ENCODE measurements at regions not wholly inside any gene's neighbourhood (a gene's known extent, or its start where the extent isn't known, plus 50 kb on each side); places are given as distances from the start of the nearest gene placed in this dataset.

- ATAC-seq (replicated peaks in 1 of 2) = no peak
- Mint-ChIP-seq H3K36me3 (ENCODE audit: insufficient read depth in 2 of 2) (no peaks in the 10 kb centered on the region), H3K4me3 (no peak overlapping the region), H3K9me3 (peaks cover 0 to 2% of the 10 kb centered on the region in 2 donors), H3K4me1 (ENCODE audit: low read depth) (no peaks in the 10 kb centered on the region), H3K27ac (no peak overlapping the region), H3K27me3 (ENCODE audit: low read depth) (no peaks in the 10 kb centered on the region)
- DNase-seq = no peak
These were observed 287.7 kb downstream of the FOXL1 start for GRCh38 chr16:86865851-86866662.

- H3K36me3 Mint-ChIP-seq (ENCODE audit: insufficient read depth in 2 of 2) = no peaks in the 10 kb centered on the region
- H3K27me3 Mint-ChIP-seq (ENCODE audit: low read depth) = no peaks in the 10 kb centered on the region
- H3K9me3 Mint-ChIP-seq = peaks cover 0 to 2% of the 10 kb centered on the region in 2 donors
- ATAC-seq (replicated peaks in 1 of 2) (no peak), DNase-seq (no peak)
- no peaks in the 10 kb centered on the region for H3K4me1 Mint-ChIP-seq (ENCODE audit: low read depth)
- H3K4me3 Mint-ChIP-seq = no peak overlapping the region
- H3K27ac Mint-ChIP-seq = no peak overlapping the region
These were observed 288.8 kb downstream of the FOXL1 start for GRCh38 chr16:86866986-86867722.

GRCh38 chr16:86868070-86868469 lies 289.7 kb downstream of the FOXL1 start:
- Mint-ChIP-seq H3K4me1 (ENCODE audit: low read depth) (no peaks in the 10 kb centered on the region), H3K27ac (no peak overlapping the region), H3K4me3 (no peak overlapping the region), H3K36me3 (ENCODE audit: insufficient read depth in 2 of 2) (no peaks in the 10 kb centered on the region), H3K9me3 (peaks cover 0 to 2% of the 10 kb centered on the region in 2 donors), H3K27me3 (ENCODE audit: low read depth) (no peaks in the 10 kb centered on the region)
- ATAC-seq (replicated peaks in 1 of 2) = no peak
- DNase-seq = no peak

GRCh38 chr16:86868786-86869185 lies 290.4 kb downstream of the FOXL1 start:
- no peak for ATAC-seq (replicated peaks in 1 of 2)
- no peaks in the 10 kb centered on the region for H3K36me3 Mint-ChIP-seq (ENCODE audit: insufficient read depth in 2 of 2)
- H3K9me3 Mint-ChIP-seq = peaks cover 0 to 2% of the 10 kb centered on the region in 2 donors
- H3K27ac Mint-ChIP-seq = no peak overlapping the region
- no peaks in the 10 kb centered on the region for H3K4me1 Mint-ChIP-seq (ENCODE audit: low read depth)
- H3K4me3 Mint-ChIP-seq = no peak overlapping the region
- no peaks in the 10 kb centered on the region for H3K27me3 Mint-ChIP-seq (ENCODE audit: low read depth)
- no peak for DNase-seq

DNA sequence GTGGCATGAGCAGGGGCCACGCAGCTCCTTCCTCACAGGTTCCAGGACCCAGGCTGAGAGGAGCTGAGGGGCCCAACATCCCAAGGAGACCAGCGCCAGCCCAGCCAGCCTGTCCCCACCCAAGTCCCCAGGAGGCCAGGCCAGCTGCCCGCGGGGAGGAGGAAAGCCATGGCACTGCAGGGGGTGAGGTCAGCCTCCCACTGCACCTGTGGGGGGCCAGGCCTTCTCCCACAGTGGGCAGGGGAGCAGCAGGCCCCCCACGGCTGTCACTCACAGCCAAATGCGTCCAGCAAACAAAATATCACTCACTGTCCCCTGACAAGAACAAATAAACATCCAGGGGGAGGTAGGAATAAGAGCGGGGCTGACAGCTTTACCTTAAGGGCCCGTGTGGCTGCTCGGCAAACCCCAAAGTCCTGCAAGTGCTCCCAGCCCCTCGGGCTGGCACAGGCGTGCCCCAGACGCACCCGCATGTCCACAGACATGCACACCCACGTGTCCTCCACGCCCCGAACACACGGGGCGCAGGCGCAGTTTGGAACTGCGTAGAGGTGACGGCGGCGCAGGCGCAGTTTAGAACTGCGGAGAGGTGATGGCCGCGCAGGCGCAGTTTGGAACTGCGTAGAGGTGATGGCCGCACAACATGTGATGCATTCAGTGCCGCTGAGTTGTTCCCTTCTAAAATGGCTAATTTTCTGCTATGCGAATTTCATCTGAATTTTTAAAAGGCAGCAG lies 291.1 kb downstream of the FOXL1 start:
- no peaks in the 10 kb centered on the region for H3K36me3 Mint-ChIP-seq (ENCODE audit: insufficient read depth in 2 of 2)
- DNase-seq (no peak), ATAC-seq (replicated peaks in 1 of 2) (no peak)
- H3K27me3 Mint-ChIP-seq (ENCODE audit: low read depth) = no peaks in the 10 kb centered on the region
- no peak overlapping the region for H3K27ac Mint-ChIP-seq
- H3K9me3 Mint-ChIP-seq = peaks cover 0 to 2% of the 10 kb centered on the region in 2 donors
- no peaks in the 10 kb centered on the region for H3K4me1 Mint-ChIP-seq (ENCODE audit: low read depth)
- no peak overlapping the region for H3K4me3 Mint-ChIP-seq

GRCh38 chr16:86870380-86870779 lies 292.0 kb downstream of the FOXL1 start:
- no peak overlapping the region for H3K27ac Mint-ChIP-seq
- H3K4me1 Mint-ChIP-seq (ENCODE audit: low read depth) = no peaks in the 10 kb centered on the region
- H3K4me3 Mint-ChIP-seq = no peak overlapping the region
- ATAC-seq (replicated peaks in 1 of 2) (no peak), DNase-seq (no peak)
- H3K36me3 Mint-ChIP-seq (ENCODE audit: insufficient read depth in 2 of 2) = no peaks in the 10 kb centered on the region
- H3K9me3 Mint-ChIP-seq = no peaks in the 10 kb centered on the region
- H3K27me3 Mint-ChIP-seq (ENCODE audit: low read depth) = no peaks in the 10 kb centered on the region

DNA sequence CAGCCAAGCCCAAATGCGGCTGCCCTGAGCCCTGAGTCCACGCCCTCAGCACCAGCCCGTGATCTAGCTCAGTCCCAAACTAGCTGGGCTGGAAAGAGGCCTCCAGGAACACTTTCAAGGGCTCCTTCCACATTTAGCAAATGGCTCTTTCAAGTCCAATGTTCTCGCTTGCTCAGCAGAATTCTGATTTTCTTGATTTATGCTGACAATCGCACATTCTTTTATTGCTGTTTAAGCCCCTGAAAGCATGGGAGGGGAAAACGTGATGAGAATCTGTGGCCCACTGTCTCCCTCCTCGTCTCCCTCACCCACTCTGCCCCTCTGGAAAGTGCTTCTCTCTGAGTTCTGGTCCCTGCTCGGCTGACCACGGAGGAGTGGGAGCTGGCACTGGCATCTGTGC lies 293.8 kb downstream of the FOXL1 start:
- Mint-ChIP-seq H3K9me3 (no peaks in the 10 kb centered on the region), H3K27ac (no peak overlapping the region), H3K4me1 (ENCODE audit: low read depth) (no peaks in the 10 kb centered on the region), H3K4me3 (no peak overlapping the region), H3K36me3 (ENCODE audit: insufficient read depth in 2 of 2) (no peaks in the 10 kb centered on the region), H3K27me3 (ENCODE audit: low read depth) (peaks cover 3% of the 10 kb centered on the region)
- ATAC-seq (replicated peaks in 1 of 2) = no peak
- DNase-seq = no peak

DNA sequence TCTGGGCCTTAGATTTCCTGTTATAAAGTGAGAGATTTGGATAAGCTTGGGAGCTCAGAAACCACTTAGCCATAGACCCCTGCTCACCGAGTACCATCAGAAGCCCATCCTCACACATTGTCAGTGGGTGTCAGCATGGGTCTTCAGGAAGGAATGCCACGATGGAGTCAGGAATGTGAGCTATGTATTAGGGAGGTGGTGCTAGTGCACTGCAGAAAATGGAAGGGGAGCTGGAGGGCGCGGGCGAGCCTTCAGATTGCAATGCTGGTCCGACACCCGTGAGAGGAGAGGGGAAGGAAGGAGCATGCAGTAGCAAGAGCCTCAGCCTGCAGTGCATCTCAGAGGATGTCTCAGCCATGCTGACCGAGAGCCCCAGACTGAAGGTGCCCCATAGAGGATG lies 294.5 kb downstream of the FOXL1 start:
- Mint-ChIP-seq H3K27me3 (ENCODE audit: low read depth) (peaks cover 10% of the 10 kb centered on the region), H3K27ac (no peak overlapping the region), H3K4me3 (no peak overlapping the region), H3K36me3 (ENCODE audit: insufficient read depth in 2 of 2) (no peaks in the 10 kb centered on the region), H3K4me1 (ENCODE audit: low read depth) (no peaks in the 10 kb centered on the region), H3K9me3 (no peaks in the 10 kb centered on the region)
- ATAC-seq (replicated peaks in 1 of 2) (no peak), DNase-seq (no peak)

DNA sequence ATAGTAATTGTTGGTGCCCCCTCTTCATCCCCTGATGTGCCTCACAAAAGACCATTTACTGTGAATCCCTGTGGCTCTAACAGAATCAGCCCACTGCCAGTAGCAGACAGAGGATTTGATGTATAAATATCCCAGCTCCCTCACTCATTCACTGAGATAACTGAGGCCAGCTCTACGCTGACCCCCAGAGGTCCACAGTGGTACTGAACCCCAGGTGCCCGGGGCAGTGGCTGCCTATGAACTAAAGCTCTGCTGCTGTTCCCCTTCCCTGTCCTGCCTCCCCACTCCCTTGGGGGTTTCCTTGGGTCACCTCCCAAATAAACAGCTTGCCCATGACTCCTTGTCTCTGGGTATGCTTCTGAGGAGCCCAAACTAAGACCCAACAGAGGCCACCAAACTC lies 295.8 kb downstream of the FOXL1 start:
- DNase-seq (peak; percentile 29 to 62), ATAC-seq (replicated peaks in 1 of 2) (no peak)
- Mint-ChIP-seq H3K36me3 (ENCODE audit: insufficient read depth in 2 of 2) (no peaks in the 10 kb centered on the region), H3K4me3 (no peak overlapping the region), H3K9me3 (no peaks in the 10 kb centered on the region), H3K4me1 (ENCODE audit: low read depth) (no peaks in the 10 kb centered on the region), H3K27ac (no peak overlapping the region), H3K27me3 (ENCODE audit: low read depth) (peaks cover 23% of the 10 kb centered on the region)

- Mint-ChIP-seq H3K4me3 (no peak overlapping the region), H3K4me1 (ENCODE audit: low read depth) (no peaks in the 10 kb centered on the region), H3K36me3 (ENCODE audit: insufficient read depth in 2 of 2) (no peaks in the 10 kb centered on the region), H3K27ac (no peak overlapping the region), H3K9me3 (no peaks in the 10 kb centered on the region), H3K27me3 (ENCODE audit: low read depth) (peaks cover 41% of the 10 kb centered on the region)
- DNase-seq (no peak), ATAC-seq (replicated peaks in 1 of 2) (no peak)
These were observed 298.1 kb downstream of the FOXL1 start for GRCh38 chr16:86876499-86876898.

GRCh38 chr16:86877108-86877507 lies 298.8 kb downstream of the FOXL1 start:
- no peak overlapping the region for H3K27ac Mint-ChIP-seq
- H3K27me3 Mint-ChIP-seq (ENCODE audit: low read depth) = peaks cover 41% of the 10 kb centered on the region
- H3K4me3 Mint-ChIP-seq = no peak overlapping the region
- no peaks in the 10 kb centered on the region for H3K9me3 Mint-ChIP-seq
- H3K36me3 Mint-ChIP-seq (ENCODE audit: insufficient read depth in 2 of 2) = no peaks in the 10 kb centered on the region
- no peak for ATAC-seq (replicated peaks in 1 of 2)
- DNase-seq = no peak
- no peaks in the 10 kb centered on the region for H3K4me1 Mint-ChIP-seq (ENCODE audit: low read depth)

DNA sequence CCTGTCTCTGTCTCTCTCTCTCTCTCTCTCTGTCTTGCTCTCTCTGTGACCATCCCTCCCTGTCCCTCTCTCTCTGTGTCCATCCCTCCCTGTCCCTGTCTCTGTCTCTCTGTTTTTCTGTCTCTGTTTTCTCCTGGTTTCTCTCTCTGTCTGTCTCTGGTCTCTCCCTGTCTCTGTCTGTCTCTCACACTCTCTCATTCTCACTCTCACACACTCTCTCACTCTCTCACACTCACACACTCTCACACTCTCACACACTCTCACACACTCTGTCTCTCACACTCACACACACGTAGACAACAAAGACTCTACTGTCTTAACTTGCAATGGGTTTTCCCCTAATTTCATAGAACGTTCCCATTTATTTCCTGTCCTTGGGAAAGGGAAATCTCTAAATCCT lies 299.5 kb downstream of the FOXL1 start:
- H3K4me3 Mint-ChIP-seq = no peak overlapping the region
- no peak for ATAC-seq (replicated peaks in 1 of 2)
- no peaks in the 10 kb centered on the region for H3K4me1 Mint-ChIP-seq (ENCODE audit: low read depth)
- H3K36me3 Mint-ChIP-seq (ENCODE audit: insufficient read depth in 2 of 2) = no peaks in the 10 kb centered on the region
- DNase-seq = no peak
- H3K27ac Mint-ChIP-seq = no peak overlapping the region
- H3K27me3 Mint-ChIP-seq (ENCODE audit: low read depth) = peaks cover 41% of the 10 kb centered on the region
- no peaks in the 10 kb centered on the region for H3K9me3 Mint-ChIP-seq

Data from activated T-cell treated with anti-CD3 and anti-CD28 coated beads, Interleukin-2, amount 50 U/mL, for 72 hours (primary cell).